ENCODE measurements at regions not wholly inside any gene's neighbourhood (a gene's known extent, or its start where the extent isn't known, plus 50 kb on each side); places are given as distances from the start of the nearest gene placed in this dataset.
"Not testable (repeated sequence)": the region's sequence is repeated elsewhere in the genome, so short reads cannot be mapped to it uniquely, and the experiment has no call there.

GRCh38 chr11:96585944-96586880 is 196.4 kb downstream of the JRKL start:
- H3K27me3 ChIP-seq (ENCODE audit: insufficient read depth); POLR2A ChIA-PET; H3K4me3 ChIP-seq (ENCODE audit: low read depth in 2 of 2, low read length in 1 of 2); DNase-seq; H2AFZ ChIP-seq (ENCODE audit: low read depth); H3K79me2 ChIP-seq (ENCODE audit: insufficient read depth); H3K36me3 ChIP-seq (replicated peaks in 1 of 2; ENCODE audit: control insufficient read depth in 1 of 2, insufficient read depth in 2 of 2, low read length in 1 of 2); CTCF ChIA-PET; H3K27ac ChIP-seq (ENCODE audit: low read depth in 2 of 2, low read length in 1 of 2); H4K20me1 ChIP-seq (ENCODE audit: insufficient read depth); H3K4me2 ChIP-seq; H3K4me1 ChIP-seq (ENCODE audit: control insufficient read depth in 1 of 2, insufficient read depth in 2 of 2, low read depth in 1 of 2, low read length in 1 of 2); H3K9ac ChIP-seq; H3K9me3 ChIP-seq; H3K9me2 ChIP-seq; H3F3A ChIP-seq (replicated peaks; ENCODE audit: insufficient read depth): not testable (repeated sequence)
- WGBS (ENCODE audit: low lambda C conversion rate), result 36% methylated on average over 2 of the region's 2 CpGs

DNA sequence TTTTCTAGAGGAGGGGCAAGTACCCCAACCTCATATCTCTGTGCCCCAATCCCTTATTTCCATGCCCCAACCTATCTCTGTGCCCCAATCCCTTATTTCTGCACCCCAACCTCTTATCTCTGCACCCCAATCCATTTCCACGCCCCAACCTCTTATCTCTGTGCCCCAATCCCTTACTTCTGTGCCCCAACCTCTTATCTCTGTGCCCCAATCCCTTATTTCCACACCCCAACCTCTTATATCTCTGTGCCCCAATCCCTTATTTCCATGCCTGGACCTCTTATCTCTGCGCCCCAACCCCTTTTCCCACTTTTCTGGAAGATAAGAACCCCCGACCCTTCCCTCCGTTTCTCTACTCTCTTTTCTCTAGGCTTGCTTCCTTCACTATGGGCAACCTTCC is 199.0 kb downstream of the JRKL start:
- H3K36me3 ChIP-seq (replicated peaks in 1 of 2; ENCODE audit: control insufficient read depth in 1 of 2, insufficient read depth in 2 of 2, low read length in 1 of 2); H3K4me1 ChIP-seq (ENCODE audit: control insufficient read depth in 1 of 2, insufficient read depth in 2 of 2, low read depth in 1 of 2, low read length in 1 of 2); H3K27ac ChIP-seq (ENCODE audit: low read depth in 2 of 2, low read length in 1 of 2); DNase-seq; CTCF ChIA-PET; H3K9me3 ChIP-seq; POLR2A ChIA-PET; H3K4me3 ChIP-seq (ENCODE audit: low read depth in 2 of 2, low read length in 1 of 2); H3F3A ChIP-seq (replicated peaks; ENCODE audit: insufficient read depth); H3K27me3 ChIP-seq (ENCODE audit: insufficient read depth); H2AFZ ChIP-seq (ENCODE audit: low read depth); H3K4me2 ChIP-seq; H4K20me1 ChIP-seq (ENCODE audit: insufficient read depth); H3K9ac ChIP-seq; H3K79me2 ChIP-seq (ENCODE audit: insufficient read depth); H3K9me2 ChIP-seq: not testable (repeated sequence)
- WGBS (ENCODE audit: low lambda C conversion rate), result 32% methylated on average over 4 of the region's 4 CpGs

DNA sequence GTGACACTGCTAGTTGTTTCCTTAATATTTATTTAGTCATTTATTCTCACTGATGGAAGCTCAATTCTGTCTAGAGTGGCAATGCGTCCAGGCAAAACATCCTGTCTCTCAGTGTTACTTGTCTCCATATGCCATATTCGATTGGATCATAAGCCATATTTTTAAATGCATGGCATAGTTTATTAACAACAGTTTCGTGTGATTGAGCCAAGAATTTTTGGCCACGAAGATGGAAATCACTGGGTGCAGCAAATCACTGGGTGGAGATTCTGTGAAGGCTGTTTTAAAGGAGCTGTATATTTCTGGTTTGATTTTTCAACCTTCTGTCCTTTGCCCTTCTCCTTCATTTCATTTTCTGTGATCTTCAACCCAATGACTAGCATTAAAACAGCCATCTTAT is 205.2 kb downstream of the JRKL start:
- POLR2A ChIA-PET, result no interaction called here
- Histone ChIP-seq H3K9me3 (no peaks in the 10 kb centered on the region), H3K9me2 (no peaks in the 10 kb centered on the region), H3K9ac (no peak overlapping the region), H3K4me3 (ENCODE audit: low read depth in 2 of 2, low read length in 1 of 2) (no peak overlapping the region), H3K79me2 (ENCODE audit: insufficient read depth) (no peaks in the 10 kb centered on the region), H3K27me3 (ENCODE audit: insufficient read depth) (no peaks in the 10 kb centered on the region), H2AFZ (ENCODE audit: low read depth) (no peak overlapping the region), H3K36me3 (replicated peaks in 1 of 2; ENCODE audit: control insufficient read depth in 1 of 2, insufficient read depth in 2 of 2, low read length in 1 of 2) (no peaks in the 10 kb centered on the region), H3F3A (replicated peaks; ENCODE audit: insufficient read depth) (no peaks in the 10 kb centered on the region), H3K4me2 (no peak overlapping the region), H4K20me1 (ENCODE audit: insufficient read depth) (no peaks in the 10 kb centered on the region), H3K27ac (ENCODE audit: low read depth in 2 of 2, low read length in 1 of 2) (no peak overlapping the region), H3K4me1 (ENCODE audit: control insufficient read depth in 1 of 2, insufficient read depth in 2 of 2, low read depth in 1 of 2, low read length in 1 of 2) (no peaks in the 10 kb centered on the region)
- no peak for DNase-seq
- CTCF ChIA-PET, result interaction anchor here (1.2 kb wide), 1 partner anchor 131 kb away, joined by 3 read pairs; no protein-coding TSS in a partner anchor
- TF ChIP-seq FOXJ3 (CRISPR knock-in tag; IDR thresholded peaks at IDR 0.05) (no peak), TEAD4 (IDR thresholded peaks at IDR 0.05; ENCODE audit: borderline replicate concordance, insufficient read depth) (no peak), ELF1 (IDR thresholded peaks at IDR 0.05) (no peak), MXI1 (IDR thresholded peaks at IDR 0.05; ENCODE audit: low read depth, low read length) (no peak), ZBTB33 (IDR thresholded peaks at IDR 0.05; ENCODE audit: borderline replicate concordance, low read depth) (no peak), NFIC (IDR thresholded peaks at IDR 0.05; ENCODE audit: borderline replicate concordance) (no peak)
- 17% methylated on average over 4 of the region's 4 CpGs for WGBS (ENCODE audit: low lambda C conversion rate)

Measured in SK-N-SH (cell line).